ENCODE measurements at regions not wholly inside any gene's neighbourhood (a gene's known extent, or its start where the extent isn't known, plus 50 kb on each side); places are given as distances from the start of the nearest gene placed in this dataset.

- TF ChIP-seq CTCF (IDR thresholded peaks at IDR 0.05) (no peak), POLR2AphosphoS5 (IDR thresholded peaks at IDR 0.05) (no peak)
These were observed 257.9 kb upstream of the NREP start for GRCh38 chr5:112014783-112015395.
